DOHH2 (cell line): ENCODE measurements at regions not wholly inside any gene's neighbourhood (a gene's known extent, or its start where the extent isn't known, plus 50 kb on each side); places are given as distances from the start of the nearest gene placed in this dataset.

Experiments used
- EZH2phosphoT487 ChIP-seq: fragments of 200-600 bp; sonication (generic); IDR thresholded peaks from 2 replicates; pipeline ENCODE4 v1.6.1; 2017; ENCODE audit warnings: borderline replicate concordance, mild to moderate bottlenecking, antibody characterized with exemption, low read length, moderate library complexity, mixed read lengths
- TF ChIP-seq, protein P1 (sequence below): fragments of 200-600 bp; sonication (generic); IDR thresholded peaks from one replicate; pipeline ENCODE4 v1.5.1; 2014; ENCODE audit warnings: antibody characterized with exemption, mild to moderate bottlenecking, low read depth, low read length; ENCODE audit not compliant: poor library complexity, severe bottlenecking

GRCh38 chr10:130647341-130647740 is 511.1 kb downstream of the GLRX3 start:
- TF ChIP-seq, protein P1, sequence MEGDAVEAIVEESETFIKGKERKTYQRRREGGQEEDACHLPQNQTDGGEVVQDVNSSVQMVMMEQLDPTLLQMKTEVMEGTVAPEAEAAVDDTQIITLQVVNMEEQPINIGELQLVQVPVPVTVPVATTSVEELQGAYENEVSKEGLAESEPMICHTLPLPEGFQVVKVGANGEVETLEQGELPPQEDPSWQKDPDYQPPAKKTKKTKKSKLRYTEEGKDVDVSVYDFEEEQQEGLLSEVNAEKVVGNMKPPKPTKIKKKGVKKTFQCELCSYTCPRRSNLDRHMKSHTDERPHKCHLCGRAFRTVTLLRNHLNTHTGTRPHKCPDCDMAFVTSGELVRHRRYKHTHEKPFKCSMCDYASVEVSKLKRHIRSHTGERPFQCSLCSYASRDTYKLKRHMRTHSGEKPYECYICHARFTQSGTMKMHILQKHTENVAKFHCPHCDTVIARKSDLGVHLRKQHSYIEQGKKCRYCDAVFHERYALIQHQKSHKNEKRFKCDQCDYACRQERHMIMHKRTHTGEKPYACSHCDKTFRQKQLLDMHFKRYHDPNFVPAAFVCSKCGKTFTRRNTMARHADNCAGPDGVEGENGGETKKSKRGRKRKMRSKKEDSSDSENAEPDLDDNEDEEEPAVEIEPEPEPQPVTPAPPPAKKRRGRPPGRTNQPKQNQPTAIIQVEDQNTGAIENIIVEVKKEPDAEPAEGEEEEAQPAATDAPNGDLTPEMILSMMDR: no peak
- no peak for TF ChIP-seq EZH2phosphoT487
